LNCaP clone FGC (cell line): ENCODE measurements at regions not wholly inside any gene's neighbourhood (a gene's known extent, or its start where the extent isn't known, plus 50 kb on each side); places are given as distances from the start of the nearest gene placed in this dataset.

ENCODE experiments used
- DNase-seq: peaks from one replicate; pipeline ENCODE4 v3.0.0-alpha.2; 2011; ENCODE audit warnings: low read depth
- H3K4me3 ChIP-seq: 2 replicates; pipeline ENCODE4 v1.5.1; 2011; ENCODE audit warnings: mild to moderate bottlenecking, low read depth, low read length, control low read depth
- CTCF ChIP-seq: IDR thresholded peaks from 2 replicates; pipeline ENCODE4 v1.5.1; 2012; ENCODE audit warnings: mild to moderate bottlenecking; ENCODE audit not compliant: control insufficient read depth, insufficient read depth; ENCODE audit errors: extremely low read depth

- TF ChIP-seq CTCF, result no peak
- no peak for DNase-seq
These were observed 329.1 kb upstream of the SLC24A2 start for GRCh38 chr9:20117986-20118385.

GRCh38 chr9:20117482-20117881, 328.6 kb upstream of the SLC24A2 start:
- TF ChIP-seq CTCF, result no peak

More at GRCh38 chr9:20117986-20118385, 329.1 kb upstream of the SLC24A2 start:
- H3K4me3 ChIP-seq, result no peak overlapping the region

GRCh38 chr9:20114974-20115373, 326.1 kb upstream of the SLC24A2 start:
- no peak overlapping the region for H3K4me3 ChIP-seq
- no peak for DNase-seq
- no peak for TF ChIP-seq CTCF

More at GRCh38 chr9:20117482-20117881, 328.6 kb upstream of the SLC24A2 start:
- no peak for DNase-seq
- no peak overlapping the region for H3K4me3 ChIP-seq

GRCh38 chr9:20112205-20112783, 323.5 kb upstream of the SLC24A2 start:
- no peak for DNase-seq
- H3K4me3 ChIP-seq, result no peak overlapping the region

GRCh38 chr9:20111173-20111843, 322.5 kb upstream of the SLC24A2 start:
- no peak overlapping the region for H3K4me3 ChIP-seq
- TF ChIP-seq CTCF, result no peak
- no peak for DNase-seq

More at GRCh38 chr9:20112205-20112783, 323.5 kb upstream of the SLC24A2 start:
- TF ChIP-seq CTCF, result no peak

GRCh38 chr9:20095430-20096092, 306.7 kb upstream of the SLC24A2 start:
- H3K4me3 ChIP-seq, result no peak overlapping the region
- no peak for DNase-seq
- no peak for TF ChIP-seq CTCF
